Raji (cell line): ENCODE measurements at regions not wholly inside any gene's neighbourhood (a gene's known extent, or its start where the extent isn't known, plus 50 kb on each side); places are given as distances from the start of the nearest gene placed in this dataset.

Source experiments
- POLR2A ChIP-seq: IDR thresholded peaks from 2 replicates; pipeline ENCODE4 v1.6.1; 2011; ENCODE audit warnings: low read depth, low read length, control low read depth; ENCODE audit not compliant: insufficient read depth

DNA sequence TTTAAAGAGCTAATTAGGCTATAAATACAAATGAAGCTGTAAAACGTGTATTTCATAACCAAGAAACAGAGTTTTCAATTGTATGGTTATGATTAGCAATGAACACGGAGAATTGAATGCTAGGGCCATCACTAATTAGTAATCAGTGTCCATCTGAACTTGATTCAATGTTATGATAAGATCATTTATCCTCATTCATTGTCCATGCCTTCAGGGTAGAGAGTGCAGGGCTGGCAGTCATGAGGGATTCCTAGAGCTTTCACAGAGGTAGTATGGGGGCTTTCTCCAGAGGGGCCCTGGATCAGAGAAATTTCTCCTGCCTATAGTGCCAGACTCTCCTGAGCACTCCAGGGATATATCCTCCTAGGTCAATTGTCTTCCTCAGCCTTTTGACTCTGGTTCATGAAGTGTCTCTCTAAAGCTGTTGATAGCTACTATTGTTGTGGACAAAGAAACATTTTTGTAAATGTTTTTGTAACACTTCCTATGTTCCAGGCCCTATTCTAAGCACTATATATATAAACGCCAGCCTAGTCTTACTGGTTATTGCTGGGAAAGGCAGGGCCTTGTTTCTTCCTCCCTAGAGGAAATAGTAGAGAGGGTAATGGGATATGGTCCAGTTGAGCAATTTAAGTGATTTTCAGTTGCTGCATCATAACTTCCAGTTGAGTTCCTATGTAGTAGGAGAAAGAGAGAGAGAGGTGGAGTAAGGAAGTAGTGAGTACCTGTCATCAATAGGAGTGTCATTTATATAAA is 249.0 kb downstream of the NFKBIZ start:
- TF ChIP-seq POLR2A = no peak

DNA sequence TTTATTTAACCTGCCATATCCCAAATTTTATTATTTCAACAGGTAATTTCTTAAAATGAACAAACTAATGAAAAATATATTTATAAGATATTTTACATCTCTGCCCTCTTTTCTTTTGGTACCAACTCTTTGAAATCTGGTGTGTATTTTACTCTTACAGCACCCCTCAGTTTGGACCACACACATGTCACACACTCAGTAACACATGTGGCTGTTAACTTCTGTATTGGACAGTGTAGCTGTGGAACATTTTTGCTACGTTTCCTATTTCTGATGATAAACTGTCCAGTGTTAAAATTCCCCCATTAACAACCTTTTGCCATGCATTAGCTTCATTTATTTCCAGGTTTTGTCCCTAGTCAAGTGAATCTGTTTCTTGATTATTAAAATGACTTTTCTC is 250.6 kb downstream of the NFKBIZ start:
- no peak for TF ChIP-seq POLR2A

DNA sequence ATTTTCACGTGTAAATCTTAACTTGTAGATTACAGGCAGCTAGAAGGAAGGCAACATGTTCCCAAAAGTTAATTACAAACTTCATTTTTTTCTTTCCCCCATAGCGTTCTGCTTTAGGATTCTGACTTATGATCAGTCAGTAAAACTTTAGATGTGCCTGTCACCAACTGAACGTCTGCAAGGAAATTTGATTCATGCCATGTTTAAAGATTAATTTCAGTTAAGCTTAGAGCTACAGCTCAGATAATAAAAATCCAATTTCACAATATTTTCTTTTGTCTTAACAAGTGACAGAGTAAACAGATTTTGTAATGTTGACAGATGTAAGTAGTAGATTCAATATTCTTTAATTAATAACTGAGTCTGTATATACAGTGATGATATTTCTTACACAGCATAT is 253.1 kb downstream of the NFKBIZ start:
- TF ChIP-seq POLR2A = no peak

DNA sequence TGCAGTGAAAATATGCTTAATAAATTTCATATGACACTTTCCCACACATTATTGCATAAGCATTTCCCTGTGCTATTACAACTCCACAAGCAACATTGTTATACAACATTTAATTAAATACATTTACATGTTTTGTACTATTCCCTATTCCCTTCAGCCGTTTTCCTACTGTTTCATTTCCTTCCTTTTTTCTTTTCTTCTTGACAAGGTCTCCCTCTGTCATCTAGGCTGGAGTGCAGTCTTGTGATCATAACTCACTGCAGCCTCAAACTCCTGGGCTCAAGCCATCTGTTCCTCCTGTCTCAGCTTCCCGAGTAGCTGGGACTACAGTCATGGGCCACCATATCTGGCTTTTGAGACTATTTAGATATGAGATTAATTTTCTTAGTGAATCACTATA is 254.7 kb downstream of the NFKBIZ start:
- no peak for TF ChIP-seq POLR2A

DNA sequence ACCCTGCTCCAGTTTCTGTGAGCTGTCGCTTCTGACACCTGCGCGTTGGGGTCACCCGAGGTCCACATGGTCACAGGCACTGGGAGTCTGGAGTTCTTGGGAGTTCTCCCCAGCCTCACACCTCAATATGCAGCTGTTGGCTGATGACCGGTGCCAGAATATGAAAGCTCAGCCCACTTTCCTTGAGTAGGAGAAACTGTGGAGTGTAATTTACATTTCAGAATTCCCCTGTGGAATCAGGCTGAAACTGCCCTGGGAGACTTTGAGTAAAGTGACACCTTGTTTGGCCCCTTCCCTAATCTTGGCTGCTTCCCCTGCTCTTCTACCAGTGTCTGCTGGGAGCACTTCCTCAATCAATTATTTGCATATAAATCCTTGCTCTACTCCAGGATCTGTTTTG is 255.9 kb downstream of the NFKBIZ start:
- no peak for TF ChIP-seq POLR2A

DNA sequence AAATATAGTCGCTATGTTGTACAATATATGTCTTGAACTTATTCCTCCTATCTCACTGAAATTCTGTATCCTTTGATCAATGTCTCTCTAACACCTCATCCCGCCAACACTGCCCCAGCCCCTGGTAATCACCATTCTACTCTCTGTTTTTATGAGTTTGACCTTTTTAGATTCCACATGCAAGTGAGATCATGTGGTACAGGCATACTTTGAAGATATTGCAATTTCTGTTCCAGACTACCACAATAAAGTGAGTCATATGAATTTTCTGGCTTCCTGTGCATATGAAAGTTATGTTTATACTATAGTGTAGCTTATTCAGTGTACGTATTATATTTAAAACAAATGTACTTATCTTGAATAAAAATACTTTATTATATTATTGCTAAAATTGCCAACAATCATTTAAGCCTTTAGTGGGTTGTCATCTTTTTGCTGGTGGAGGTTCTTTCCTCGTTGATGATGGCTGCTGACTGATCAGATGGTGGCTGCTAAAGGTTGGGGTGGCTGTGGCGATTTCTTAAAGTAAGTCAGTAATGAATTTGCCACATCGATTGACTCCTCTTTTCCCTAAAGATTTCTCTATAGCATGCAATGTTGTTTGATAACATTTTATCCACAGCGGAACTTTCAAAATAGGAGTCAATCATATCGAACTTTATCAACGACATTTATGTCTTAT is 257.2 kb downstream of the NFKBIZ start:
- no peak for TF ChIP-seq POLR2A

DNA sequence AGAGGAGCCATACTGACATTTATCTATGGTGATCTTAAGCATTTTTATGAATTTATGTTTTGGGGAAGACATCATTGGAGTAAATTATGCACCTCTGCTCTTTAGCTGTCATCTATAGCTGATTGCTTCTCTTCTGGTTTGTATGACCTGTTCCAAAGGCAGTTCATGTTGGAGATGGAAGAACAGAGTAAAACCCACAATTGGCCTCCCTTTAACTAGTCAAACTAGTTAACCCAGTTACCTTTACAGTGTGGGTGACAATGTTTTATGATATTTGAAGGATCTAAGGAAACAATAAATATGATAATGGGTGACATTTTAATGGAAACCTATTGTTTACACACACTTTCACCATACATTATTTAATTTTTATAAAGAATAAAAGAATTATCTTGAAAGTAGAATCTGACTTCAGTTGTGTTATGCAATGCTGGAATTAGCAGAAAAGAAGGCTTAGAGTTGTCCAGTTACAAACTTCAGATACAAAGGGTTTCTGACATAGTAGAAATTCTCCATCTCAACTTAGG is 263.5 kb downstream of the NFKBIZ start:
- no peak for TF ChIP-seq POLR2A

DNA sequence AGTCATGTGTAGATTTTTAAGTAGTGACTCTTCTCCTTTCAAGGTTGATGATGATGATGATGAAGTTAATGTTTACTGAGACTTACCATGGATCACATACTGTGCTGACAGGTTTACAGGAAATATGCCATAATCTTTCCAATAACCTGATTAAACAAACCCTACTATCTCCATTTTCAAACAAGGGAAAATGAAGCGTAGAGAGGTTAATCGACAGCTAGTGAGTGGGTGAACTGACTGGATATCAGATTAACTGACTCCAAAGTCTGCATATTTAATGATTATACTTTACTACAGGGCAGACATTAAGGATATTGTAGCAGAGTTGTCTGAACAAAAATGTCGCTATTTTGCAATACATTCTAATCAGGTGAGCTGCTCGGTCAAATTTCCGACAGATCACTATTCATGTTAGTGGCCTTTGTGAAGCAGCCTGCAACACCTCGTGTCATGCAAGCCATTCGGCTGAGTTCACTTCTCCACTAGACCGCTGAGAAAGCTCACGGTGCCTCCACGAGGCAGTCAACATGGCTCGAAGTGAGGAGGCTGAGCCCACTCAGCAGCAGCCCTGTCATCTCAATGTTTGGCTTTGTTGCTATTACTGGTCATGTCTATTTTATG is 264.2 kb downstream of the NFKBIZ start:
- TF ChIP-seq POLR2A = no peak

DNA sequence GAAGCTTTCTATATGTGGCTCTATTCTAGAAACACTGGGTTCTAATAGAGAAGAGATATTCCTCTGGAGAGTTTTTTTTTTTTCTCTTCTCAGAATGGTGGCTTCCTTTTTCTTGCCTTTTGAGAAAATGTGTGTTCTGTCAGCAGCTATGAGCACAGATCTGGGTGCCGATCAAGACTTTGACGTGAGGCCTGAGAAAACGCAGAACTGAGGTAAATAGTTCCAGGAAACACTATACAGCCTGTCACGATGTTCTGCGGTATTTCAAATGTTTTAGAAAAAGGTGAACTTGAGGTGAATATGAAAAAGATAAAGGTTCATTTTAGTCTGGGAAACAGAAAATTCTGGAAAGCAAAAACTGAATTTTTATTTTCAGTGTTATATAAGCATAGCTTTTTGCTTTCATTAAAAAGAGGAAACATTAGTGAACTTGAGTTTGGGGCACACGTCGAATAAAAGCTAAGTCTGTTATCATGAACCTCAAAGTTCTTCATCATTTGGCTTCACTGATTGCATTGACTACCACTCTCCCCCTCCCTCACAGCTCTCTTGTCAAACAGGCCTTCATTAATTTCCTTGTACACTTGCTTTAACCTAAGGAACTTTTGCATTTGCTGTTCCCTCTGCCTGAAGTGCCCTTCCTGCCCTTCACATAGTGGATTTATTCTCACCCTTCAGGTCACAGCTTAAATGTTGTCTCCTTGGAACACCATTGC is 265.1 kb downstream of the NFKBIZ start:
- no peak for TF ChIP-seq POLR2A

DNA sequence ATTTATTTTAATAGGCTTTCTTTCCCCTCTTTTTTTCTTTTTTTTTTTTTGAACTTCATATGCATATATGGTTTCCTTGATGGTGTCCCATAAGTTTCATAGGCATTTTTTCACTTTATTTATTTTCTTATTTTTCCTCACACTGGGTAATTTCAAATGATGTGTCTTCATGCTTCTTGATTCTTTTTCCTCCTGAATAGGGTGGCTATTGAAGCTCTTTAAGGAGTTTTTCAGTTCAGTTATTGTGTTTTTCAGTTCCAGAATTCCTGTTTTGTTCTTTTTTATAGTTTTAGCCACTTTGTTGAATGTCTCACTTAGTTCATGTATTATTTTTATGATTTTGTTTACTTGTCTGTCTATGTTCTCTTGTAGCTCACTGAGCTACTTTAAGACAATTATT is 273.2 kb downstream of the NFKBIZ start:
- no peak for TF ChIP-seq POLR2A

DNA sequence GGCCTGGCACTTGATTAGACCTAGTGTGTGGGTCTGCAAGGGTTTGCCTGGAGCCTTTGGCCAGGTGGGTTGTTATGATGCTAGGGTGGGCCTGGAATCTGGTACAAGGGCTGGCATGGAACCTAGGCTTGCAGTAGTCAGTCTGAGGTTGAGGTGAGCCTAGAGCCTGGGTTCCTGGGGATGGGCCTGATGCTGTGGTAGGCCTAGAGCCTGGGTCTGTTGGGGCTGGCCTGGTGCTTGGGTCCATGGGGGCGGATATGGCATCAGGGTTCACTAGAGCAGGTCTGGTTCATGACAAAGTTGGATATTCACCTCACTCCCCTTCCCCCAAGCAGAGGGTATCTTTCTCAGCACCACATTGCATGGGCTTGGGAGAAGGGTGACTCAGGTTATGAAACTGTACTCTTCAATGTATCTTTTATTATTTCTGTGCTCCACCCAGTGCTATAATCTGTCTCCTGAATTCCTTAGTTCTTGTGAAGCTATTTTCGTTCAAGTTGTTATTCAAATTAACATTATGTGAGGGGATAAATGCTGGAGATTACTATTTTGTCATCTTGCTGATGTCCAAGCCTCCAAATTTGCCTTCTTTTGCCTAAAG is 274.4 kb downstream of the NFKBIZ start:
- TF ChIP-seq POLR2A = no peak

DNA sequence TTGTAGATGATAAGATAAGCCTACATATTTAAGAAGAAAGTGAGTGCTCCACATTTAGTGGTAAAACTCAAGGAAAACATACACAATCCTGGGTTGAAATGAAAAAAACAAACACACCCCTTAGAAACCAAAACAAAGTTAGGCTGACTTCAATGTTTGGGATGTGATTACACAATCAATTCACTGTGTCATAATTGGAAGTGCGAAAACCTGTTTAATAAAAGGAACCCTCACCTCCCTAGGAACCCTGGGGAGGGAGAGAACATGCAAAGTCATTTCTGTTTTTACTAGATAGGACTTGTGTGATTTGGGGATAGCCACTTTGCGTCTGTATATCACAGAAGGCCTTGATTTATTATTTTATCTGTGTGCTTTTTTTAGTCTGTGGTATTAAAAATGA is 275.0 kb downstream of the NFKBIZ start:
- TF ChIP-seq POLR2A = no peak

DNA sequence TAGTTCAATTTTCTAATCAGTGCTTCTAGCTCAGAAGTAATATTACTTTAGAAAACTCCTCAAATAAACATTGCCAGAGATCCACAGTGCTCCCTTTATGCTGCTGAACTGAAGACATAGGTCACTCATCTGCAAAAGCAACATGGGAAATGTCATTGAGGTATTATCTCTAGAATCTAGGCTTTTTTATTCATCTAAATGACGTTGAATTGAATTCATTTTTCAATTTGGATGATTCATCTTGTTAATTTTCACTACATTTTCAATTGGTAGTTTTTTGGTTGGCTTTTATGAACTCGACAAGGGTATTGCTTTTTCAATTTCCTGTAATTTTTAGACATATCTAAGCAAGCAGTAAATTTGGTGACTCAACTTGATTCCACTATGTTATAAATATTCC is 275.4 kb downstream of the NFKBIZ start:
- TF ChIP-seq POLR2A = no peak

DNA sequence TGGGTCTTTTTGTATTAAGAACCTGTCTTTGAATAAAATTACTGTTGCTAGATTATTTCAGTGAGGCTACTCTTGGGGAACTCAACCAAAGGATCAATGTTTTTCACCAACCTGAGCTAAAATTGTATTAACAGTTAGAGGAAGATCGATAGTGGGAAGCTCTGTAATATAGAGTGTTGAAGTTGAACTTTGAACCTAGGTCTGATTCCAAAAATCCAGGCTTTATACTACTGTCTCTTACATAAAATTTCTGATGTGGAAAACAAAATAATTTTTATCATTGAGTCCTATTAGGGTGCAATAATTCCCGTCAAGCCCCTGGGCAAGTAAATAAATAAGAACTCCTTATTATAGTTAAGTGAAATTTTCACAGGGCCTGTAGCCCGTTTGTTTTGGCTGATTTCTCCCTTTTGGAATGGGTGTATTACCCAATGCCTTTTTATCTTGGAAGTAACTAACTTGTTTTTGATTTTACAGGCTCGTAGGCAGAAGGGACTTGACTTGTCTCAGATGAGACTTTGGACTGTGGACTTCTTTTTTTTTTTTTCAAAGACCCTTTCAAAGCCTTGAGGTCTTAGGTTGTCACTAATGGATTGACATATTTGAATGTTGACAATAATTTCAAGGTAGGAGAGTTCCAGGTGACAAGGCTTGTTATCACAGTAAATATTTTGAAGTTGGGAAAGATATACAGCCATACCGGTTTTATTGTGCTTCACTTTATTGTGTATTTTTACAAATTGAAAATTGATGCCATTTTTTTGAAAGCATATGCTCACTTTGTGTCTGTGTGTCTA is 276.1 kb downstream of the NFKBIZ start:
- TF ChIP-seq POLR2A = no peak

DNA sequence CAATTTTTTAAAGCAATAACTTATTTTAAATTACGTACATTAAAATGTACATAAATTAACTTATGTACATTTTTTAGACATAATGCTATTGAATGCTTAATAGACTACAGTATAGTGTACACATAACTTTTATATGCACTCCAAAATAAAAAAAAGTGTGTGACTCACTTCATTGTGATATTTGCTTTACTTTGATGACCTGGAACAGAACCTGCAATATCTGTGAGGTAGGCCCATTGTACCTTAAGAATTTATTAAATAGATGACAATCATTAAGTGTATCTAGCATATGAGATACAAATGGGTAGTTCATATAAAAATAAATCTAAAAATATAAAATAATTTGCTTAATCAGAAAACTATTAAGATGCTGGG is 276.7 kb downstream of the NFKBIZ start:
- TF ChIP-seq POLR2A = no peak
